Loucy (cell line): ENCODE measurements at regions not wholly inside any gene's neighbourhood (a gene's known extent, or its start where the extent isn't known, plus 50 kb on each side); places are given as distances from the start of the nearest gene placed in this dataset.

Experiments used
- H2AFZ ChIP-seq: fragments of 200-600 bp; sonication (generic); 2 replicates; pipeline ENCODE4 v1.6.0; 2016; ENCODE audit warnings: antibody characterized with exemption, mild to moderate bottlenecking, low read length, moderate library complexity
- H3F3A ChIP-seq: fragments of 200-600 bp; 2 replicates; pipeline ENCODE4 v1.6.0; 2016; ENCODE audit warnings: antibody characterized with exemption, low read depth, mild to moderate bottlenecking
- H3K27me3 ChIP-seq: fragments of 200-600 bp; sonication (generic); 2 replicates; pipeline ENCODE4 v1.6.1; 2014; ENCODE audit warnings: low read length, mild to moderate bottlenecking; ENCODE audit not compliant: insufficient read depth, poor library complexity, severe bottlenecking
- H3K36me3 ChIP-seq: fragments of 200-600 bp; sonication (generic); 2 replicates; pipeline ENCODE4 v1.6.1; 2016; ENCODE audit warnings: low read length; ENCODE audit not compliant: insufficient read depth
- H3K4me1 ChIP-seq: fragments of 200-600 bp; sonication (generic); 2 replicates; pipeline ENCODE4 v1.5.1; 2014; ENCODE audit warnings: low read length, mild to moderate bottlenecking; ENCODE audit not compliant: insufficient read depth, poor library complexity, severe bottlenecking
- H3K4me2 ChIP-seq: fragments of 200-600 bp; sonication (generic); 2 replicates; pipeline ENCODE4 v1.6.0; 2014; ENCODE audit warnings: antibody characterized with exemption, low read length, low read depth, mild to moderate bottlenecking; ENCODE audit not compliant: poor library complexity, severe bottlenecking
- H3K4me3 ChIP-seq: fragments of 200-600 bp; sonication (generic); 2 replicates; pipeline ENCODE4 v1.5.1; 2014; ENCODE audit warnings: low read length, mild to moderate bottlenecking, mixed read lengths; ENCODE audit not compliant: poor library complexity, severe bottlenecking
- H3K79me2 ChIP-seq: fragments of 200-600 bp; sonication (generic); 2 replicates; pipeline ENCODE4 v1.6.1; 2014; ENCODE audit warnings: low read length; ENCODE audit not compliant: insufficient read depth
- H3K9ac ChIP-seq: fragments of 200-600 bp; sonication (generic); 2 replicates; pipeline ENCODE4 v1.6.0; 2014; ENCODE audit warnings: mild to moderate bottlenecking, low read depth, low read length, moderate library complexity; ENCODE audit not compliant: poor library complexity, severe bottlenecking
- H3K9me2 ChIP-seq: fragments of 200-600 bp; sonication (generic); replicated peaks from 2 replicates; pipeline ENCODE4 v1.6.1; 2016; ENCODE audit warnings: low read depth, low read length, mixed read lengths
- H3K9me3 ChIP-seq: fragments of 200-600 bp; sonication (generic); 2 replicates; pipeline ENCODE4 v1.6.1; 2014; ENCODE audit warnings: mild to moderate bottlenecking, antibody characterized with exemption, low read length, low read depth; ENCODE audit not compliant: insufficient read depth
- H4K20me1 ChIP-seq: fragments of 200-600 bp; sonication (generic); 2 replicates; pipeline ENCODE4 v1.6.0; 2014; ENCODE audit warnings: antibody characterized with exemption, low read length, mild to moderate bottlenecking; ENCODE audit not compliant: insufficient read depth, poor library complexity, severe bottlenecking
- CTCF ChIP-seq: fragments of 200-600 bp; sonication (generic); conservative IDR thresholded peaks from 2 replicates; pipeline ENCODE4 v1.5.1; 2014; ENCODE audit warnings: mild to moderate bottlenecking, antibody characterized with exemption, low read length
- EZH2phosphoT487 ChIP-seq: fragments of 200-600 bp; IDR thresholded peaks from 2 replicates; pipeline ENCODE4 v1.6.1; 2018; ENCODE audit warnings: antibody characterized with exemption, mild to moderate bottlenecking, moderate library complexity, borderline replicate concordance

DNA sequence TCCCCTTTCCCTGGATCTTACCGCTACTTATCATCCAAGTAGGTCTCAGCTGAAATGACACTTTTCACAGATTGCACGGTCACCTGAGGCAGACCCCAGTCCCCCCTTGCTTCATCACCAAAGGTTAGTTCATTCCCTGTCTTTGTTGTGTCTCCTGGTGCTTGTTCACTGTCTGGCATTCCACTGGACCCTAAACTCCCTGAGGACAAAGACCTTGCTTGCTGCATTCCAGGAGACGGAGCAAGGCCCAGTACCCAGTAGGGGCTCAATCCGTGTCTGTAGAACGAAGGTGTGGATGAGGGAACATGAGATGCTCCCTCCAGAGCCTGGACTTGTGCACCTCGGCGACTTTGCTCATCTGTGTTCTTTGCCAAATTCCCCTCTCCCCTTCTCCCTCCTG lies 160.0 kb downstream of the RAB11FIP2 start:
- no peak for TF ChIP-seq CTCF
- TF ChIP-seq EZH2phosphoT487: no peak
- H2AFZ ChIP-seq: no peak overlapping the region
- no peaks in the 10 kb centered on the region for H3F3A ChIP-seq
- no peaks in the 10 kb centered on the region for H3K79me2 ChIP-seq
- no peak overlapping the region for H3K4me2 ChIP-seq
- H3K36me3 ChIP-seq: no peaks in the 10 kb centered on the region
- H3K27me3 ChIP-seq: peaks cover 3% of the 10 kb centered on the region
- H4K20me1 ChIP-seq: no peaks in the 10 kb centered on the region
- H3K9me3 ChIP-seq: no peaks in the 10 kb centered on the region
- no peak overlapping the region for H3K4me3 ChIP-seq
- no peaks in the 10 kb centered on the region for H3K4me1 ChIP-seq
- no peak overlapping the region for H3K9ac ChIP-seq
- H3K9me2 ChIP-seq: no peaks in the 10 kb centered on the region

- no peaks in the 10 kb centered on the region for H3K9me3 ChIP-seq
- no peak overlapping the region for H2AFZ ChIP-seq
- peaks cover 12% of the 10 kb centered on the region for H3K4me1 ChIP-seq
- no peak overlapping the region for H3K9ac ChIP-seq
- no peaks in the 10 kb centered on the region for H3K36me3 ChIP-seq
- H3K4me3 ChIP-seq: no peak overlapping the region
- H3K79me2 ChIP-seq: no peaks in the 10 kb centered on the region
- H3K9me2 ChIP-seq: no peaks in the 10 kb centered on the region
- no peaks in the 10 kb centered on the region for H3K27me3 ChIP-seq
- TF ChIP-seq EZH2phosphoT487 (no peak), CTCF (no peak)
- no peaks in the 10 kb centered on the region for H3F3A ChIP-seq
- no peaks in the 10 kb centered on the region for H4K20me1 ChIP-seq
- no peak overlapping the region for H3K4me2 ChIP-seq
Measured at GRCh38 chr10:117889664-117890063, 157.1 kb downstream of the RAB11FIP2 start.

GRCh38 chr10:117892681-117893220 lies 154.0 kb downstream of the RAB11FIP2 start:
- Histone ChIP-seq H3K27me3 (no peaks in the 10 kb centered on the region), H3F3A (no peaks in the 10 kb centered on the region), H4K20me1 (no peaks in the 10 kb centered on the region), H3K4me3 (peak overlapping the region; percentile 7), H3K4me1 (peaks cover 18% of the 10 kb centered on the region), H3K36me3 (no peaks in the 10 kb centered on the region), H3K9me3 (no peaks in the 10 kb centered on the region), H3K9me2 (no peaks in the 10 kb centered on the region), H3K79me2 (no peaks in the 10 kb centered on the region), H3K9ac (no peak overlapping the region), H3K4me2 (peak overlapping the region; percentile 18), H2AFZ (peak overlapping the region; percentile 41)
- TF ChIP-seq CTCF (no peak), EZH2phosphoT487 (no peak)
